CD4-positive, alpha-beta T cell treated with Interleukin-17A for 4 hours (primary cell): ENCODE measurements at regions not wholly inside any gene's neighbourhood (a gene's known extent, or its start where the extent isn't known, plus 50 kb on each side); places are given as distances from the start of the nearest gene placed in this dataset.
"Not testable (repeated sequence)": the region's sequence is repeated elsewhere in the genome, so short reads cannot be mapped to it uniquely, and the experiment has no call there.

Experiments used
- DNase-seq: peaks from one replicate; pipeline ENCODE4 v3.0.0-alpha.2; 2020; ENCODE audit warnings: mixed read lengths

DNA sequence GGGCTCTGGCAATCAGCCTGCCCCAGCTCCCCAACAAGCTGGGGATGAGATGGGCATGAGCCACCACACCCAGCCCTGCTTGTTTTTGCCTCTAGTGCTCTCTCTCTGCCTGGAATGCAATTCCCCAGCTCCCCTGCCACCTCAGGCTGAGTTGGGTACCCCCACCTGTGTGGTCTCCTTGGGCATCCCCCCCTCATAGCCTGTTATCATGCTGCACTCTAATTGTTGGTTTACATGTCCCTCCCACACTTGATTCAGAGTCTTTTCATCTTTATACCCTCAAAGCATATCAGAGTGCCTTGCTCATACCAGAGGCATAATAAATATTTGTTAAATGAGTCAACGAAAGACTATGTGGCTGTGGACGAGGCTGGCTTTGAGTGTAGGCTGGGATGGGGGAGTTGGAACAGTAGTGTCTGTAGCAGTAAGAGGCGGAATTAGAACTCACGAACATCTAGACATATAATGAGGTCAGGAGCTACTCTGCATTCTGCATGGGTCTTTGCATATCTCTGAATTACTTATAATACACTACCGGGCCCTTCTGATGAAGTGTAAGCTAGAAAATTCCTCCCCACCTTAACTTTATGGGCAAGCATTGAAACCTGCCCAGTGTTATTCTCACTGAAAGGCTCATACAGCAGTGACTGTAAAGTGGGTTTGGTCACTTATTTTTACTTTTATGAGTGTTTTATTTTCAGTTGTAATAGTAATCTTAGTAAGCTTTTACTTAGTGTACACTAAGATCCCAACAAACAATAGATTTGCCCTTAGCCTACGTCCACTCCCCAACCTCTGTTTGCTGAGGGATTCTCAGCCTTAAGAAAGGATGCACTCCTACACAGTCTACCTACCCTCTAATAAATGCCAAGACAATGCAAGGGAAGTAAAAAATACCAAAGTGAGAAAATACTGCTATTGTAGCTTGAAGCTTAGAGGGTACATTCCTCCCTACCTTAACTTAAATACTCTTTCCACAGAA is 58.7 kb downstream of the EDN1 start:
- DNase-seq, result no peak

DNA sequence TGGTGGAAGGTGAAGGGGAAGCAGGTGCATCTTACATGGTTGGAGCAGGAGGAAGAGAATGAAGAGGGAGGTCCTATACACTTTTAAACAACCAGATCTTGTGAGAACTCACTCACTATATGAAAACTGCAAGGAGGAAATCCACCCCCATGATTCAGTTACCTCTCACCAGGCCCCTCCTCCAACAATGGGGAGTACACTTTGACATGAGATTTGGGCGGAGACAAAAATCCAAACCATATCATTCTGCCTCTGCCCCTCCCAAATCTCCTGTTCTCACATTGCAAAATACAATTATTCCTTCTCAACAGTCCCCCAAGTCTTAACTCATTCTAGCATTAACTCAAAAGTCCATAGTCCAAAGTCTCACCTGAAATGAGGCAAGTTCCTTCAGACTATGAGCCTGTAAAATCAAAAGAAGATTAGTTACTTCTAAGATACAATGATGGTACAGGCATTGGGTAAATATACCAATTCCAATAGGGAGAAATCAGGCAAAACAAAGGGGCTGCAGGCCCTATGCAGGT is 60.5 kb downstream of the EDN1 start:
- no peak for DNase-seq

DNA sequence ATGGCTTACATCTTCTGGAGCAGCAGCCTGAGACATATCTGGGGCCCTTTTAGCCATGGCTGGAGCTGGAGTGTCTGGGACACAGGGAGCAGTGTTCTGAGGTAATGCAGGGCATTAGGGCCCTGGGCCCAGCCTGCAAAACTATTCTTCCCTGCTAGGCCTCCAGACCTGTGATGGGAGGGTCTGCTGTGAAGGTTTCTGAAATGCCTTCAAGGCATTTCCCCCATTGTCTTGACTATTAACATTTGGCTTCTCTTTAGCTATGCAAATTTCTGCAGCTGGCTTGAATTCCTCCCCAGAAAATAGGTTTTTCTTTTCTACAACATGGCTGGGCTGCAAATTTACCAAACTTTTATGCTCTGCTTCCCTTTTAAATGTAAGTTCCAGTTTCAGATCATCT is 61.5 kb downstream of the EDN1 start:
- no peak for DNase-seq

DNA sequence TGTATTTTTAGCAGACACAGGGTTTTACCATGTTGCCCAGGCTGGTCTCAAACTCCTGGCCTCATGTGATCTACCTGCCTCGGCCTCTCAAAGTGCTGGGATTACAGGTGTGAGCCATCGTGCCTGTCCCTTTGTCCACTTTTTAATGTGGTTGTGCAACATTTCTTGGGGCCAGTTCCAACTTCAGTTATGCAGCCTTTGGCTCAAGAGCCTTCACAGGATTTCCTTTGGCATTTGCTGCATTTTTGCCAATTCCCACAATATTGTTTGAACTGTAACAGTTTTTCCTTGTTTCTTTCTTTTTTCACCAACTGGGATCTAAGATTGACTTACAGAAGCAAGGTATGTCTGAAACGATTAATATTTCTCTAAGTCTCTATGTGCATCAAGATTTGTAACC is 63.6 kb downstream of the EDN1 start:
- no peak for DNase-seq

DNA sequence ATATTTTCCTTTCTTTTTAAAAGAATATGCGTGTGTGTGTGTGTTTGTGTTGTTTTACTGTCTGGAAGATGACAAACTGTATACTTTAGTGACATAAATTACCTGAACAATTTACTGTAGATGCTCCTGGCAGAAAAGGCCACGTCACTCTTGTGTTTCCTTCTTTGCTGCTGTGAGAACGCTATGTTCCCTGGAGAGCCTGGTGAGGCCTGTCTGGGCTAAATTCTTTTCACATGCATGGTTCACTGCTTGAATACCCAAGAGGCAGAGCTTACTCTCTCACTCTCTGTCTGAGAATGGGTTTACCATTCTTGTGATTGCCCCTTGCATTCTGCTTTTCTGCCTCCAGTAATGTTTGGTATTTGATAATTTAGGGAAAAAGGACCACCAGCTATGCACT is 64.3 kb downstream of the EDN1 start:
- no peak for DNase-seq

DNA sequence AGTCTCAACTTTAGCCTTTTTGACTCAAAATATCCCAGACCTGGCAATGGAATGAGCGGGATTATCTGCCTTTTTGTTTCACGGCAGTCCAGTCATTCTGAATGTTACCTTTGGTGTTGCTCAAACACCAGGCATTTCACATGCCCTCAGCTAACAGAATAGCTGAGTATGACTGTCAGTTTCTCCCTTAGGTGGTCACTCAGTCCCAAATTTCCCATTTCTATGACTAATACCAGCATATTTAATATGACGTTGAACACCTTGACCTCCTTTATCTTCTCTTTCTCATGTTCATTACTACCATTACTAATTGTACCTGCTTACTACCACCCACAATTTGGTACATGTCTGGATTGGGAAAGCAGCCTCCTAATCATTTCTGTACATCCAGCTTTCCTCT is 65.2 kb downstream of the EDN1 start:
- DNase-seq, result no peak

DNA sequence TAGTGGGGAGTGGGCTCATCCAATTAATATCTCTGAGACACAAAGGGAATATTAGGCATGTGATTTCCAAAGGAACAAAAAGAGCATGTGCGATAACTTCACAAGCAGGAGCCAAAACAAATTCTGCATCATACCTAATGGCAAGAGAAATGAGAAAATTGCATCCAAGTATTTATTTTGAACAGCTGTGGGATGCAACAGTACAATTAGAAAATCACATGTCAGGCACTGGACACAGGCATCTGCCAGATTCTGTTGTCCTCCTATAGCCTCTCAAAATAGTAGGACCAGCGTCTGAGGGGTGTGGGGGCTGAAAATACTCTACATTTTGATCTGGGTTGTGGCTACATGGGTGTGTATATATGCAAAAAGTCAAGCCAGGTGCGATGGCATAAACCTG is 66.3 kb downstream of the EDN1 start:
- no peak for DNase-seq

DNA sequence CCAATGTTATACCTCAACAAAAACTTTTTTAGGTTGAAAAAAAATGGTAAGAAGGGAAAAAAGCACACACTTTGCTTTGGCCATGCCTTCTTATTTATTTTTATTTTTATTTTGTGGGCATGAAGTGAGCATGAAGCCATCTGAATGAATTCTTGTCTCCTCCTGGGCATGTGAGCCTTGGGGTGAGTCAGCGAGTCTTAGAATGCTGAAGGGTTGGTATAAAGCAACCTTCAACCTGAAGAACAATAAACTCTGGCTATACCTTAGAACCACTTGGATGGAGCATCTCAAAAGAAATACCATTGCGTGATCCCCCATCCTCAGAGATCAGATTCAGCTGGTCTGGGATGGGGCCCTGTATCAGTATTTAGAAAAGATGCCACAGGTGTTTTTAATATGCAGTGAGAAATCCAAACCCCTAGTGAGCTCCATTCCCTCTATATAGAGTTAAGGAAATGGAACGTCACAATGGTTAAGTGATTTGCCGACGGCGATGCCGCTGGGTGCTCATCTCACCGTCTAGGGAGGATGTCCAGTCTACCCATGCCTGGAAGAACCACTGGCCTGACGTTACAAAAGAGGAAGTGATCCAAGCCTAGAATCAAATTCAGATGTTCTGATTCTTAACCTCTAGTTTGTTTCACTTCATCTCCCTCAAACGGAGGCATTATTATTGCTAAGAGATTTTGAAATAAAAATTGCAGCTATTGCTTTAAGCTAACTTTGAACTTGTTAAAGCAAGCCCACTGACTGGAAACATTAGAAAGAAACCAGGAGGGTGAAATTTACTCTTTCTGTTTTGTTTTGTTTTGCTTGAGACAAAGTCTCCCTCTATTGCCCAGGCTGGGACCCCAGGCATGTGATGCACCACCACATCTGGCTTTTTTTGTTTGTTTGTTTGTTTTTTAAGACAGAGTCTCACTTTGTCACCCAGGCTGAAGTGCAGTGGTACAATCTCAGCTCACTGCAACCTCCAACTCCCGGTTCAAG is 67.1 kb downstream of the EDN1 start:
- no peak for DNase-seq

DNA sequence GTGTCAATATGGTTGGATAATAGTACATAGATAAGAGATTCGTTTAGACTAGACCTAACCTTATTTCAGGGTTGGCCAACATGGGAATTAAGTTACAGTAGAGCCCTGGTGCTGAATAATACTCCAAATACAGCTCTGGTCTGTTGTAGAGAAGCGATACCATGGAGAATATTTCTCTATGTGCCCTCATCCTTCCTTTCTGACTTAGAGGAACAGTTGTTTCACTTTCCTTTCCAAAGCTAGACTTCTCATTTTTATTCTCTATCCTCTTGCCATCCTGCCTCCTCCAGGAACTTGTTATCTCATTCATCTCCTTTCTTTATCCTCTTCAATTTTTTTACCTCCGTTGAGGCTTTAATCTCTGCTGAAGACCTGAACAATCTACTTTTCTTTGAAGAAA is 68.9 kb downstream of the EDN1 start:
- DNase-seq, result no peak

DNA sequence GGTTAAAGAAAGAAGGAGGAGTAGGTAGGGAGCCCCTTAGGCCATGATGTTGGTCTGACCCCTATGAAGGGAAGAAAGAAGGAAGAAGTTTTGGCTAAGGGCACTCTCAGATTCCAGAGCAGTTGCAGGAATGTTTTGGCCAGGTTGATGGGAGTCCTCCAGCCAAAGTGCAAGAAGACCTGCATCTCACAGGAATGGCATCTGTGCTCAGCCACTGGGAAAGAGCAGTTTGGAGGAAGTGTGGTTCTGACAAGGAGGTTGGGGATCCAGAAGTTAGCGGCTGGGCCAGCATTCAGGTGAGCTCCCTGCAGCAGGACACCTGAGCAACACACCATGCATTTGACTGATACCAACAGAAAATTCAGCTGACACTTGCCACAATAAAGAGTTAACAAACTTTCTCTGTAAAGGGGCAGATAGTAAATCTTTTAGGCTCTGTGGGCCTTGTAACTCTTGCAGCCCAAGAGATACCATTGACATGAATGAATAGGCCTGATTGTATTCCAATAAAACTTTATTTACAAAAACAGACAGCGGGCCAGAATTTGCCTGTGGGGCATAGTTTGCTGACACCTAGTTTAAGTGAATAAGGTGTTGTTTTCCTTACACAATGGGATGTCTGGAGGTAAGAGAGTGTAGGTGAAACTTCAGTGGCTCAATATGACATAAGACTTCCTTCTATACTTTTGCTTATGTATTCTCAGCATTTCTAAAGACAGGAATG is 71.0 kb downstream of the EDN1 start:
- no peak for DNase-seq

DNA sequence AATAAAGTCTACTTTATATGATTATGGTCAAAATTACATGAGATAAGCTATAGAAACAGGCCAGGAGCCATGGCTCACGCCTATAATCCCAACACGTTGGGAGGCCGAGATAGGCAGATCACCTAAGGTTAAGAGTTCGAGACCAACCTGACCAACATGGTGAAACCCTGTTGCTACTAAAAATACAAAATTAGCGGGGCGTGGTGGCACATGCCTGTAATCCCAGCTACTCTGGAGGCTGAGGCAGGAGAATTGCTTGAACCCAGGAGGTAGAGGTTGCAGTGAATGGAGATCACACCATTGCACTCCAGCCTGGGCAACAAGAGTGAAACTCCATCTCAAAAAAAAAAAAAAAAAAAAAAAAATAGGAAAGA is 73.1 kb downstream of the EDN1 start:
- not testable (repeated sequence) for DNase-seq

DNA sequence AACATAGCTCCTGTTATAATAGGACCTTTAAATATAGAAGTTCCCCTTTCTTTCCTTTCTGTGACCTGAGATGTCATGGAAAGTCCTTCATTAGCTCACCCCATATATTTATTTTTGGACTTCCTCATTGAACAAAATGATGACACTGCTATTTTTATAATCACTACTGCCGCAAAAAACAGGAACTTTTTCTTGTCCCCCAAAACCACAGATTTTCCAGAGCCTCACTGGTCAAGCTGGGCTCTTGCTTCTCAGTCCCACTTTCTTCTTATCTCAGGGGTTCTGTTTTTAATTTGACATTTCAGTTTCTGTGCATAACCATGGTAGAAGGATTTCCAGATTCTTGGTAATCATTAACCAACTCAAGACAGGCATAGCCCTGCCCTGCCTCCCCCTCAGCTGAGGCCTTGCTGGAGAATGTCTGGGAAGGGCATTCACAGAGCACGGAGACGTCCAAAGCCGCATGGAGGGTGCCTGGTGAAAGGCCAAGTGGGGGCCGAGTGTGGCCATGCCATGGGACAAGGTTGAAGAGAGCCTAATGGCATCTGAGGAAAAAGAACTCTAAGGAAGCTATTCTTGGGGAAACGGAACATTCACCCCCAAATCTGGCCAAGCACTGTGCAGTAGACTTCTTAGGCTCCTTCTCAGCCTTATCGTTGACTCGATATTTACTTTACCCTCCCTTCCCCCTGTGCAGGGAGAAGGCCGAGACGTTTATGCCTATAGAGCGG is 73.7 kb downstream of the EDN1 start:
- DNase-seq, result no peak

DNA sequence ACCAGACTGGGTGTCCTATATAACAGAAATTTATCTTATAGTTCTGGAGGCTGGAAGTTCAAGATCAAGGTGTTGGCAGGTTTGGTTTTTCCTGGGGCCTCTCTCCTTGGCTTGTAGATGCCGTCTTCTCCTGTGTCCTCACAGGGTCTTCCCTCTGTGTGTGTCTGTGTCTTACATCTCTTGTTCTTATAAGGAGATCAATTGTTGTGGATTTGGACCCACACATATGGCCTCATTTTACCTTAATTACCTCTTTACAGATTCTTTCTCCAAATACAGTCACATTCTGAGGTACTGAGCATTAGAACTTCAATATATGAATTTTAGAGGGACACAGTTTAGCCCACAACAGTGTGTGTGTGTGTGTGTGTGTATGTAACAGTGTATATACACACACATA is 74.5 kb downstream of the EDN1 start:
- no peak for DNase-seq

DNA sequence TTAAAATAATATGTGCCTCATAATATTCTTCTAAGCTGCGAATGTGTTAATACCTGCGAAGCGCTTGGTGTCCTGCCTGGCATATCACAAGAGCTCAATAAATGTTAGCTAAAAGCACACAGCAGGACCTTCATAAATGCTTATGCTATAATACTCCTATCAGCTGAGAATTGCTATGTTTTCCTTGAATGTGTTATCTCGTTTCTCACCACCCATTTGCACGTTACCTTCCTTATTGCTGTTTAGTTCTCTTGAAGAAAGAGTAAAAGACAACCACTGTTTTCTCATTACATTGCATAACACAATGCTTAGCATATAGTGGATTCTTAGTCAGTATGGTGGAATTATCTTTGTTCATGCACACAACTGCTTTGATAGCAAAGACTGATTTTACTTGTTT is 76.6 kb downstream of the EDN1 start:
- DNase-seq, result no peak

DNA sequence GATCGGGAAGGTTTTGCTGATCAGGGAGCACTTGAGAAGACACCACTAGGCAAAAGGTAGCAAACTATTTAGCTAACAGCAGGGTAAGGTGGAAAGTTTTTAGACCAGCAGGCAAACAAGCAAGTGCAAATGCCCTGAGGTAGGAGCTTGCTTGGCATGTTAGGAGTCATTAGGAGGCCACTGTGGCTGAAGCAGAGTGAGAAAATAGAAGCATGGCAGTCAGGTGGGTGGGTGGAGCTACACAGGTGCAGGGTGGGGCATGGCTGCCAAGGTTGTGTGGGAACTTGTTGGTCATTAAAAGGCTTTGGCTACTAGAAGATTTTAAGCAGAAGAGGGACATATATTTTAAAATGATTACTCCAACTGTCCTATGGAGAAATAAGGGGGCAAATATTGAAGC is 77.3 kb downstream of the EDN1 start:
- DNase-seq, result no peak

DNA sequence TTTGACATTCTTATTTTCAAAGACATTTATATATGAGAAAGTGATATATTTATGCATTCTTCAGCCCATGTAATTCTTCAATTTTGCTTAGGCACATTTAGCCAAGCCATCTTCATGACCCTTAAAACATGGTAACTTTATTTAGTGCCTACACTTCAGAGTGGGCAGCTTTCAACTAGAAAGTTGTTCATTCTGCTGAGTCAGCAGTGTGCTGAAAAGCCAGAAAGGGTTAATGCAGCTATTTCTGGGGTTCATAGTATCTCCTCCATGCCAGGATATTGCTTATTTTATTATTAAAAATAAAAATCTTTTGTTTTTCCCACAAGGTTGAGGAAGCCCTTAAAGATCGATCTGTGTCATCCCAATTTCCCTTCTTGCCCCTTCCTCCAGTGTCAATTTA is 79.2 kb downstream of the EDN1 start:
- DNase-seq, result no peak

DNA sequence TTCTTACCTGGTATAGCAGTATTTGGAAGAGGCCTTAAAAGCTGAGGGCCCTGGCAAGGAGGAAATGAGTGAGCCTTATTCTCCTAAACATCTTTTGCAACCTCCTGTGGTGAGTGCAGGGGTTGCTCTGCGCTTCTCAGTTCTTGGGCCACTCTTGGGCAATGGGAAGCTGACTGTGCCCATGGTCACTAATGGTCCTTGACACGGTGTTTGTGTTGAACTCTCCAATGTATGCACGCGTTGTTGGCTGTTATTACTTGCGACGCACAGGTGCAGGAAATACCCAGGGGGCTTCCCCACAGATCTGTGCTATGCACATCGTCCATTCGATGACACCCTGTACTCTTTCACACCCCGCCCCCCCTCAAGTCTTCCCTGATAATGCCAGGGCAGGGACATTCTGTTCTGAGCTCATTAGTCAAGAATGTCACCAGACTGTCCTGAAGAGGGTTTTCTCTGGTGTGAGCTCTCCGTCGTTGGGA is 79.7 kb downstream of the EDN1 start:
- DNase-seq, result no peak

DNA sequence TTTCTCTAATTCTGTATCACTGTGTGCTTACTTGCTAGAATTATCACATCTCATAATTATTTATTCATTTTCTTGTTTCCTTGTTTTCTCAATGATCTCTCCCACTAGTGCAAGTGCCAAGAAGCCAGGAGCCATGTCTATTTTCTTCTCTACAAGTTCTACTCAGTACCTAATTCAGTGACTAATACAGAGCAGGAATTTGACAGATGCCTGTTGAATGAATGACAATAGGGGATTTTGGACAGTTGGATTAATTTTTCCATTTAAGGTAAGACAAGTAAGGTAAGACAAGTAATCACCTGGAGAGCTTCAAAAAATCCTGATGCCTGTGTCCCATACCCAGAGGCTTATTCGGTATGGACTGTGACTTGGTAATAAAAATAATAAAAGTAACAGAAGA is 81.0 kb downstream of the EDN1 start:
- no peak for DNase-seq

DNA sequence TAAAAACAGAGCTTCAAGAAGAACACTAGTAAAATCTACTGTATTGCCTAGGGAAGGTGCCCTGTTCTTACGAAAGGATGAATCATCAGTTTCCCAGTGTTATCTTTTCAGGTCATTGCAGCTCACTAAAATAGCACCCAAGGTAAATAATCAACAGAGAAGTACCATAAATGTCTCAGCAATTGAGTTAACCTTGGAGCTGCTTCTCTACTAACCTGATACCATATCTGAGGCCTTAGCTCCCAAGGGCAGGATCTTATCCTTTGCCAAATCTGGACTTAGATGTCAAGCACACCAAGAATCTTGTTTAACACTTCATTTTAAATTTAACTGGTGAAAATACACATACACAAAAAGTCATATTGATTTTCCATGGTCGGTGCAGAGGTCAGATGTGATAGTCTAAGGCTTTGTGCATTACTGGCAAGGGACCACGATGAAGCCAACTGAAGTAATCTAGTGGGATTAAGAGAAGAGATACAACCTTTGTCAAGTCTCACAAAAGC is 81.5 kb downstream of the EDN1 start:
- no peak for DNase-seq

DNA sequence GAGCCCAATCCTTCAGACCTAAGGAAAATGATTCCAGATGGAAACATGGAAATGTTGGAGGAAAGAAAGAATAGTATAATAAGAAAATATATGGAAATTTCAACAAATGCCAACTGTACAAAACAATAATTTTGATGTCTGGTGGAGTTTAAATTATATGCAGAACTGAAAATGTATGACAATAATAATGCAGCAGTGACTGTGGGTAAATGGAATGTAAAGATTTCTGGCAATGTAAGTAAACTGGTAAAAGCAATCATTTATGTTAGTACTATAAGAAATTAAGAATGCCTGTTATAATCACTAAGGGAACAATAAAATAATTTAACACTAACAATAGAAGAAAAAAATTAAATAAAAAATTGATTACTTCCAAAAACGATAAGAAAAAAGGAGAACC is 89.0 kb downstream of the EDN1 start:
- no peak for DNase-seq

DNA sequence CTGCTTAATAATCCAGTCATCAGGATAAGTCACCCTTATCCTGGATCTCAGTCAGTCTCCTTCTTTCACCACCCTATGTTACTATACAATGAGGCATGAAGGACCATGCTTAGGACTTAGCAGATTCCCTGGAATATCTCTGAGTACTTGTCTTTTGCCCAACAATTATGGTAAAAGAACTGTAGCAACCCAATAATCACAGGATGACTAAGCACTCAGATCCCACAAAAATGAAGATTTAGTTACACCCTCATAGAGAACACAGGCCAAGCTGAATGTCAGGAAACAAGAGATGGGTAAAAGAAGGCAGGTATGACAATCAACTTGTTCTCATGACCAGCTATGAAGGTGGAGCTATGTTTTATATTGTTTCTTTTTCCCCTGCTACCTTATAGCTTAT is 91.4 kb downstream of the EDN1 start:
- DNase-seq, result no peak

DNA sequence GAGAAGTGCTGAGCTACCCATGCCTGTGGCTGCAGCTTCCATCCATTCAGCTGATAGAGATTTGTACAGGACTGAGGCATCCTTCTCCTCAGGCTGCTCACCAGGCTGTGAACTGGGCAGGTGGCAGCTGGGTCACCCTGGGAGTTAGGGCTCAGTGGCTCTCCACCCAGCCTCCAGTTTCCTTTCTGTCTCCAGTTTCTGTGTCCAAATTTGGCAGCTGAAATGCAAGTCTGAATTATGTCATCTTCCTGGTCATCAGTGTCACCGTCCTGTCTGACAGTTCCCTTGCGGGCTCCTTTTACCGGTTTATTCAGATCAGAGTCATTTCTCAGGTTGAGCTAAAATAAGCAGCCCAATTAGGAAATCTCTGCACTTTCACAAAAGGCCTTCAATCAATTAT is 93.3 kb downstream of the EDN1 start:
- no peak for DNase-seq
